Medulla oblongata (tissue), 1 donor: ENCODE measurements at regions not wholly inside any gene's neighbourhood (a gene's known extent, or its start where the extent isn't known, plus 50 kb on each side); places are given as distances from the start of the nearest gene placed in this dataset.

ENCODE experiments used
- DNase-seq: peaks from one replicate; pipeline ENCODE4 v3.0.0-alpha.2; 2015; ENCODE audit errors: extremely low spot score

- no peak for DNase-seq
Observed at GRCh38 chr1:4518621-4519020, 135.8 kb upstream of the AJAP1 start.

- no peak for DNase-seq
Observed at GRCh38 chr1:4519954-4520353, 134.5 kb upstream of the AJAP1 start.

DNA sequence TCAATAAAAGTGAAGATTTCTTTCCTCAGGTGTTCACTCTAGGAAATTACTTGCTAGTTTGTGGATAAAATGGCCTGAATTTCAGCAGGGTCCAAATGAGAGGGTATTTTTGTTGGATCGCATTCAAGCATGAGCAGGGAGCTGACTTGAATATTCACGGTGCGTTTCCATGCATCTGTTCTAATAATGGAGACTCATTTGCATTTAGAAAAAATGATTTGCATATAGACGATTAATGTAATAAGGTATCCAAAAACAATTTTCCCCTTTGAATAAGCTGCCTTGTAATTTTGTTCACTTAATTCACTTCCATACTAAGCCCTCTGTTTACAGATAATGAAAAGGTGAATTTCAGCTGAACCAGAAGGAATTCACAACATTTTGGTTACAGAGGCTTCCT lies 130.9 kb upstream of the AJAP1 start:
- DNase-seq = no peak

GRCh38 chr1:4526747-4527146 lies 127.7 kb upstream of the AJAP1 start:
- no peak for DNase-seq

GRCh38 chr1:4527819-4528218 lies 126.6 kb upstream of the AJAP1 start:
- DNase-seq = no peak

DNA sequence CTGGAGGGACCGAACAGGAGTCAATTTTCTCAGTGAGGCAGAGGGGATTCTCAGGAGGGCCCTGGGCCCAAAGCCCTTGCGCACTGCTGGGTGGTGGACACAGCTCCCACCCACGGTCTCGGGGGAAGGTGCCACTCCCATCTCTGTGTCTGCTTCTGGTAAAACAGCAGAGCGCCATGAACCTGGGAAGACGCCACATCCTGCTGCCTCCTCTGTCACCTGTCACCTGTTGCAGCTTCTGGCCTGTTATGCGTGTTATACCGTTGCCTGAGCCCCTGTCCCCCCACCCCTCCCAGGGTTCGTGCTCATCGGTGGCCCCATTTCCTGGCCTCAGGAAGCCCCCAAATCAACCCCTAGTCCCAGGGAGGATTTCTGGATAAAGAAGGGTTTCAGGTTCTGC lies 125.8 kb upstream of the AJAP1 start:
- no peak for DNase-seq

DNA sequence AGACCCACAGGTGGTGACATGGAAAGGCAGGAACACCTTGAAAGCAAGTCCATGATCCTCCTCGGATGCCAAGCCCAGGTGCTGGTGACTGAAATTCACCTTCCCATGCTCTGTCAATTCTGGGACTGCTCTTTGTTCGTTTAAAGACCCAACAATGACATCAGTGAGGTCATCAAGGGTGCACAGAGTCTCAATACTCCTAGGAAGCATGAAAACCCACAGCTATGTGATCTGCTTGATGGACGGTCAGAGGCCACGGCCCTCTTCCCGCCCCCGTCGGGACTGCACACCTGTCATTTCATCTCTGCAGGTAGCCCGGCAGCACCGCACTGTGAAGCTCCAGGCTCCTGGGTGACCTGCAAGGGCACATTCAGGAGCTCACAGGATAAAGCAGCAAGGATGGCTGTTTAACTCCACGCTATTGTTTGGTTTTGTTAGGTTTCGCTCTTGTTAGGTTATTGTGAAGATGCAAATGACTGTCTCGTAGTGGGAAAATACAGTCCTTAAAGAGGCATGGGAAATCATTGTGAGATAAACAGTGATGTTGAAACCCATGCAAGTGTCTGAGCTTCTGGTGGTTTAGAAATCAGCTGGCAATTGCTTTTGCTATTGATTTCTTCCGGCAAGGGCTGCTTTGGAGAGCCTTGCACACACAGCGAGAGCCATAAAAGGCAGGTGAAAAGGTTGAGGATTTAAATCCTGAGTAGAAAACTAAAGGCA lies 124.8 kb upstream of the AJAP1 start:
- no peak for DNase-seq

DNA sequence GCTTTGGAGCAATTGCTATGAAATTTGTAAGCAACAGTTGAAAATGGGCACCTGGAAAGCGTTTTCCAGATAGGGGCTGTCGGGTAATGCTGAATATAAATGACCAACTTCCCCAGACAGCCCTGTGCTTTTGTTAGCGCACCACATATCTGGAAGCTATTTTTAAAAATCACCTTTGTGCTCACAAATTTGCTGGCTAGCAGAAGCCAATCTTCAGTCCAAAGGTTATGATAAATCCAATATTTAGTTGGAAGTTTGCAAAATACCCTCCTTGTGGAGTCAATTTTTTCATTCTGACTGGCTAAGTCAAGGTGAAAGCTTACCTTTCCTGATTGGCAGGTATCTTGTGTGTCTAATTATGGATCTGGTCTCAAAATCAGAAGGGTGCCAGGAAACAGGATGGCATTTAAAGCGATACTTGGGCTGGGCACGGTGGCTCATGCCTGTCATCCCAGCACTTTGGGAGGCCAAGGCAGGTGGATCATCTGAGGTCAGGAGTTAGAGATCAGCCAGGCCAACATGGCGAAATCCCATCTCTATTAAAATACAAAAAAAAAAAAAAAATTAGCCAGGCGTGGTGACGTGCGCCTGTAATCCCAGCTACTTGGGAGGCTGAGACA lies 124.1 kb upstream of the AJAP1 start:
- DNase-seq = no peak

- DNase-seq = no peak
Observed at GRCh38 chr1:4531842-4532241, 122.6 kb upstream of the AJAP1 start.

- DNase-seq = no peak
Observed at GRCh38 chr1:4532656-4533055, 121.8 kb upstream of the AJAP1 start.

GRCh38 chr1:4546911-4547310 lies 107.5 kb upstream of the AJAP1 start:
- no peak for DNase-seq

GRCh38 chr1:4549930-4550329 lies 104.5 kb upstream of the AJAP1 start:
- no peak for DNase-seq

DNA sequence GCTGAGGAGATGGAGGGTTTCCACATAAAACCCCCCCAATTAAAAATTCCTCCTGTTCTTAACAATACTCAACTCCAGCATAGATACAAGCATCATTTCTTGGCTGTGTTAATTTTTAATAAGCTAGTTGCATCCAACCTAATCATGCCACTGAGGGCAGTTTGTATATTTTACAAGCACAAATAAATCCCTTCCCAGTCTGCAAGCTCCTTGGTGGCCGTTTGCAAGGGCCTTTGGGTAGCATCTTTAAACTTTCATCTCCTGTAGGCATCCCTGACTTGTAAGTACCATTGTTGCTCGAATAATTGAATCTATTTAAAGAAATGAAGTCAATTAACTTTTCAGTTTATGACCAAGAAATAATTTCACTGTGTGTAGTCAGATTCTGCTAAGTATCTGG lies 103.5 kb upstream of the AJAP1 start:
- no peak for DNase-seq

DNA sequence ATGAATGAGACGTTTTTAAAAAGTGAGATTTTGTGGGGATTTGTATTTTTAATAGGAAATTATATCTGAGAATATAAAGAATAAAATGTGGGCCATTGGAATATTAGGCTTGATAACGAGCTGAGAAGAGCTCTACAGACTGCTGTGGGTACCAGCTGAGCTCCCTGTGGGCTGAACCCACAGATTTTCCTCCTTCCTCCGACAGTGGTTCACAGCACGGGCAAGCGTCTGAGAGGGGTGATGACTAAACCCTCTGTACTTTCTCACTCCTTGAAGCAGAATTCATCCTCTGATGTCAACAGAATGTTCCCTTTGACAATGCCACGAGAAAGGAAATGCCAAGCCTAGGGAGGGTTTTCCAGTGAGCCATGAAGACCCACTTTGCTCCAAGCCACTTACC lies 102.7 kb upstream of the AJAP1 start:
- DNase-seq = no peak

DNA sequence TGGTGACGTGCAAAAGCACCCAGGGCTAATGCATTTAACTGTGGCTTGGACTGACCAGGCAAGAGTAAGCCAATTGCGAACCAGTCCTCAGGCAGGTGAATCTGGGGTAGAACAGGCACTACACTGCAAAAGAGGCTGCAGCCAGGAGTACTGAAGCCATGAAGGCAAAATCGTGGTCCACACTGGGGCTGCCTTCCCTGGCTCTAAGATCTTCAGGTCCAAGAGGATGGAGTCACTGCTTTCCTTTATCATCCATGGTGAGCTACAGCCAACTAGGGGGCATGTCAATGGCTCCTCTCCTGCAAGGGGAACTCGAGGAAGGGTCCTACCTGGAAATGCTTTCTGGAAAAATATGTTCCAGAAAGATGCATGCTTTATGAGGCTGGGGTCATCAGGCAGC lies 100.6 kb upstream of the AJAP1 start:
- no peak for DNase-seq

DNA sequence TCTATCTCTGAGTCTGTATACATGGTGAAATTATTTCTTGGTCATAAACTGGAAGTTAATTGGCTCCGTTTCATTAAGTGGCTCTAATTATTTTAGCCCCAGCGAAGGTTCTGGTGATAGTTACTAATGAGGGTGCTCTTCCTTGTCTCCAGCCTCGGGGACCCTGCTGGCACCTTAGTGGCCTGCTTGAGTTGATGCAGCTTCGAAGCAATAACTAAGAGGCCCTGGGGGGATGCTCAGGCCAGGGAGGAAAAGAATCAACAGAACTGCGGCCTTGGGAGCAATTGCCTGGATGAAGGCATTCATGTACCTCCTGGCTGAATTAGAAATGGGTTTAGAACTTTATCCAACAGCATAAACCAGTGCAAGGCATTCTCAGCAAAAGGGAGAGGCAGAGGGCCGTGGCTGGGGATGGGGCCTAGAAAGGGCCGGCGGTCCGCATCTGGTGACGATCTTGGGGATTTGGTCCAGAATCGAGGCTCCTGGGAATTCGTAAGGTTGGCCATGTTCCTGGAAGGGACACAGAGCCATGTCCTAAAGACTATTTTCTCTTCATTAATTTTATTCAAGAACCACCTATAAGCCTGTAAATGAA lies 100.0 kb upstream of the AJAP1 start:
- no peak for DNase-seq

GRCh38 chr1:4557949-4558348 lies 96.5 kb upstream of the AJAP1 start:
- no peak for DNase-seq

DNA sequence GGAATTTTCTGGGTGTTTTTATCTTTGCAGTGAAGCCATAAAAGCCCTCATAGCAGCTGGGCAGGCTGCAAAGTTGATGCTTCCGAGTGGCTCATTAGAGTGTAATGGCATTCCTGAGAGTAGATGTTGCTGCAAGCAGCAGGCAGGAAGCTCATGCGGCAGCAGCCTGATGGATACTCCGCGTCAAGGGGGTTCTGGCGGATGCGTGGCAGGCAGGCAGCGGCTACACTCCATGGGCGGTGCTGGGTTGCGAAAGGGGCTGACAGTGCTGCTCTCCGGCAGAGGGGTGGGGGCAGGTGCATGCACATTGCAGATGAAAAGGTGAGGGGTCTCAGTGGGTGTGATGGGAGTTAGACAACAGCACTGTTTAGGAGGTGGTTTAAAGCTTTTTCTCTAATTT lies 93.2 kb upstream of the AJAP1 start:
- no peak for DNase-seq

GRCh38 chr1:4562321-4562720 lies 92.1 kb upstream of the AJAP1 start:
- DNase-seq = no peak

DNA sequence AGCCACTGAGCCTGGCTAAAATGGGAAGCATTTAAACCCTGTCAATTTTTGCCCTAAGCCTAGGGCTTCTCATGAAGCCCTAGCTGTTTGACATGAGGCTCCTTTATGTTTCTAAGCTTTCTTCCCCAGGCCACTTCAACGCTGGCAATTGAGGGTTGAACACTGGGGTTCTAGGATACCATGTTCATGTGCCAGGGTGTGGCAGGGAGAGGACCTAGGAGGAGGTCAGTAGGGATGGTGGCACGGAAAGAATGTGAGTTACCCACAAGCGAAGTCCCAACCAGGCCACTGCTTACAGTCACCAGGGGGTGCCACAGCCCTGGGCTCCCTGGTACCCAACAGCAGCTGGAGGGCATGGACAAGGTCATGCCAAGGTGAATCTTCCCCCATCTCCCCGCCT lies 90.8 kb upstream of the AJAP1 start:
- DNase-seq = no peak

GRCh38 chr1:4564051-4564450 lies 90.4 kb upstream of the AJAP1 start:
- DNase-seq = no peak

DNA sequence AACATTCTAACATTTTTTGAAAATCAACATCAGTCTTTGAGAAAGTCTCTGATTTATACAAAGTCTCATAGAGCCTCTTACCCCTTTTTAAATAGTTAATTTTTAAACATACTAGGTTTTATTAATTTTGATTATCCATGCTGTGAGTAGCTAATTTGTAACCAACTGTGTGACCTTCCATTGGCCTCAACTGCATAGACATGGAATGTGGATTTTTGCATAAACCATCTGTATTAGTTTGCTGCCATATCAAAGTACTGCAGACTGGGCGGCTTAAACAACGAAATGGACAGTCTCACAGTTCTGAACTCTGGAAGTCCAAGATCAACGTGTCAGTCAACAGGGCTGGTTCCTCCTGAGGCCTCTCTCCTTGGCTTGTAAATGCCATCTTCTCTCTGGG lies 89.2 kb upstream of the AJAP1 start:
- no peak for DNase-seq

DNA sequence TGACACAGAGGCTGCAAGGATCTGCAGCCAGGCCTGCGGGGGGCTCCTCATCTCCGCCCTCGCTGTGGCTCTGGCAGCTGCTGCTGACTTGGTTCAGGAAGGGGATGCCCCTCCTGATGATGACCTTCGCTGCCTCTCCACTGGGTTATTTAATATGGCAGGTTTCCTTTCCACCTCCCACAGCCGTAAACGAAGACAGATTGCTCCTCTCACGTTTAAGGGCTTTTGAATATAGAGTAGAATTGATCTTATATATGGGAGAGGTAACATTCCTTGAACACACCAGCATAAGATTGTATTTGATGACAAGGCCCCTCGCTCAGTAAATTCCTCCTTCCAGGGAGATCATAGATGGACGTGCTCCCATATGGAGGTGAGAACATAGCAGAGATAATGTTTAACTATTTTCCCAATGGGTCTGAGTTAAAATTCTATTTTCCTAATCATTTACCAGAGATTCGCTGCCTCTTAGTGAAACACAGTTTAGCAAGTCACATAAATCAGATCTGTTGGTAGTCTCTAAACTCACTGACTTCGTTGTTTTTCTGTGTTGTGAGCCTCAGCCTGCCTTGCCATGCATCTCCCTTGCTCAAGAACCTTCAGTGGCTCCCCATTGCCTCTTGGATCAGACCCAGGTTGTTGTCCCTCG lies 88.5 kb upstream of the AJAP1 start:
- no peak for DNase-seq
